Kidney epithelial cell (primary cell): ENCODE measurements at regions not wholly inside any gene's neighbourhood (a gene's known extent, or its start where the extent isn't known, plus 50 kb on each side); places are given as distances from the start of the nearest gene placed in this dataset.
"Not testable (repeated sequence)": the region's sequence is repeated elsewhere in the genome, so short reads cannot be mapped to it uniquely, and the experiment has no call there.

Experiments used
- DNase-seq: peaks from one replicate; pipeline ENCODE4 v3.0.0-alpha.2; 2010; ENCODE audit warnings: low read depth
- H3K27me3 ChIP-seq: 2 replicates; pipeline ENCODE4 v1.6.0; 2011; ENCODE audit warnings: low read length; ENCODE audit not compliant: control insufficient read depth, insufficient read depth
- H3K36me3 ChIP-seq: 2 replicates; pipeline ENCODE4 v1.5.1; 2011; ENCODE audit warnings: low read length; ENCODE audit not compliant: control insufficient read depth, insufficient read depth
- H3K4me3 ChIP-seq: 2 replicates; pipeline ENCODE4 v1.5.1; 2011; ENCODE audit warnings: low read depth, mild to moderate bottlenecking, control low read depth, low read length
- TF ChIP-seq, protein P1 (sequence below): IDR thresholded peaks from 2 replicates; pipeline ENCODE4 v1.5.1; 2011; ENCODE audit warnings: mild to moderate bottlenecking, moderate library complexity, low read length, control low read depth, inconsistent platforms; ENCODE audit not compliant: insufficient read depth, poor library complexity, severe bottlenecking

GRCh38 chr4:164601653-164602052 is 152.3 kb upstream of the SMIM31 start:
- TF ChIP-seq, protein P1, sequence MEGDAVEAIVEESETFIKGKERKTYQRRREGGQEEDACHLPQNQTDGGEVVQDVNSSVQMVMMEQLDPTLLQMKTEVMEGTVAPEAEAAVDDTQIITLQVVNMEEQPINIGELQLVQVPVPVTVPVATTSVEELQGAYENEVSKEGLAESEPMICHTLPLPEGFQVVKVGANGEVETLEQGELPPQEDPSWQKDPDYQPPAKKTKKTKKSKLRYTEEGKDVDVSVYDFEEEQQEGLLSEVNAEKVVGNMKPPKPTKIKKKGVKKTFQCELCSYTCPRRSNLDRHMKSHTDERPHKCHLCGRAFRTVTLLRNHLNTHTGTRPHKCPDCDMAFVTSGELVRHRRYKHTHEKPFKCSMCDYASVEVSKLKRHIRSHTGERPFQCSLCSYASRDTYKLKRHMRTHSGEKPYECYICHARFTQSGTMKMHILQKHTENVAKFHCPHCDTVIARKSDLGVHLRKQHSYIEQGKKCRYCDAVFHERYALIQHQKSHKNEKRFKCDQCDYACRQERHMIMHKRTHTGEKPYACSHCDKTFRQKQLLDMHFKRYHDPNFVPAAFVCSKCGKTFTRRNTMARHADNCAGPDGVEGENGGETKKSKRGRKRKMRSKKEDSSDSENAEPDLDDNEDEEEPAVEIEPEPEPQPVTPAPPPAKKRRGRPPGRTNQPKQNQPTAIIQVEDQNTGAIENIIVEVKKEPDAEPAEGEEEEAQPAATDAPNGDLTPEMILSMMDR = no peak
- Histone ChIP-seq H3K27me3 (no peaks in the 10 kb centered on the region), H3K4me3 (no peak overlapping the region), H3K36me3 (no peaks in the 10 kb centered on the region)
- DNase-seq = no peak

DNA sequence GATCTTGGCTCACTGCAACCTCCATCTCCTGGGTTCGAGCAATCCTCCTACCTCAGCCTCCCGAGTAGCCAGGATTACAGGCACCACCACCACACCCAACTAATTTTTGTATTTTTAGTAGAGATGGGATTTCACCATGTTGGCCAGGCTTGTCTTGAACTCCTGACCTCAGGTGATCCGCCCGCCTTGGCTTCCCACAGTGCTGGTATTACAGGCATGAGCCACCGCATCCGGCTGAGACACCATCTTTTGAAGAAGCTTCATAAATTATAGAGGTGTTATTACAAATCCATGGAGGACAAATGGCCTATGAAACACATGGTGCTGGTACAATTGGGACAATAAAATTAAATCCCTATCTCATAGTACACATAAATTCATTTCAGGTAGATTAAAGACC is 148.1 kb upstream of the SMIM31 start:
- DNase-seq, H3K36me3 ChIP-seq, H3K4me3 ChIP-seq, H3K27me3 ChIP-seq: not testable (repeated sequence)

DNA sequence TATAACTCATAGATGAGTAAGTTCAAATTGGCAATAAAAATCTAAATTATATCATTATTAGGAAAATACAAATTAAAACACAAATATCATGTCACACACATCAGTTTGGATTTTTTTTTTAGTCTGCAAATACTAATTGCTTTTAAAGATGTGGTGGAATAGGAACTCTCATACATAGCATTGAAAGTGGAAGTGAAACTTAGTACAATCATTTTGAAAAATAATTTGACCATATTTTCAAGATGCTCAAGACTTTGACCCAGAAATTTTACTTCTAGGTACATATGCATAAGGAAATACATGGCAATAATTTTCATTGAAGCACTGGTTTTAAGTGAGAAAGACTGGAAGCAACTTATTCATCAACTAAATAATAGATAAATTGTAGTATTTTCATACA is 147.5 kb upstream of the SMIM31 start:
- Histone ChIP-seq H3K36me3 (no peaks in the 10 kb centered on the region), H3K4me3 (no peak overlapping the region), H3K27me3 (no peaks in the 10 kb centered on the region)
- DNase-seq = no peak
- TF ChIP-seq, protein P1 = no peak

DNA sequence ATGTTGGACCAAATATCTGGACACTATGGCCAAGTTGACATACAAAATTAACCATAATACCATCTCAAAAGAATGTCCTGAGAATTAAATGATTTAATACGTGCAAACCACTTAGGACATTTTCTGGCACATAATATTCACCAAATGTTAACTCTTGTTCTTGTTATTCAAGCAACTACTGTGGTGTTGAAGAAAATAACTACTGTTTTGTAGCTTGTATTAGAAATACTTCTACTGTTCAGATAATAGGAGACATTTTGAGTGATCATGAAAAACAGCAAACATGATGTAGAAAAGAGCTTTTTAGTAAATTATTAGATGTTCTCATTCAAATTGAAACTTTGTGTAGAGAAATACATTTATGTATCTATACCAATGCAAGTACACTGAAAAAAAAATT is 140.7 kb upstream of the SMIM31 start:
- TF ChIP-seq, protein P1 = no peak
- no peaks in the 10 kb centered on the region for H3K27me3 ChIP-seq

GRCh38 chr4:164613792-164614191 is 140.1 kb upstream of the SMIM31 start:
- TF ChIP-seq, protein P1 = no peak
- DNase-seq = no peak
- H3K4me3 ChIP-seq = no peak overlapping the region
- no peaks in the 10 kb centered on the region for H3K27me3 ChIP-seq
- H3K36me3 ChIP-seq = no peaks in the 10 kb centered on the region

More for the DNA sequence above, 140.7 kb upstream of the SMIM31 start:
- Histone ChIP-seq H3K4me3 (no peak overlapping the region), H3K36me3 (no peaks in the 10 kb centered on the region)
- no peak for DNase-seq

DNA sequence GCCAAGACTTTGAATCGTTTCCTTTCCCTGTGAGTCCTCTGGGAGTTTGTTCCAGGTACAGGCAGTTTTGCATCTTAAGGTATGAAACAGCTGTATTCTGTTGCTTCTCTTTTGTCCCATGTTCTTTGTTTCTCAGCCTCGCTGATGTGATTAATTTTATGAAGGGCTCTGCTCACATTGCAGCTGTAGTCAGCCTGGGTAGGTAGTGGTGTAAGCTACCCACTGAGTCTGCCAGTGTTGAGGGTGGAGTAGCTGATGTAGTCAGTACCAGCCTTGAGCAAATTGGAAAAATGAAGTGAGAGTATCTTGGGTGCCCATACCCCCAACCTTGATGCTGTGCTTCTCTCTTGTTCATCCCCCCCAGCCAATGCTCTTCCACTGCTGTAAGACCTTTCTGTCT is 139.6 kb upstream of the SMIM31 start:
- TF ChIP-seq, protein P1 = no peak
- DNase-seq = no peak
- H3K27me3 ChIP-seq = no peaks in the 10 kb centered on the region
- H3K36me3 ChIP-seq = no peaks in the 10 kb centered on the region
- H3K4me3 ChIP-seq = no peak overlapping the region
